Osteocyte (in vitro differentiated cells): ENCODE measurements at regions not wholly inside any gene's neighbourhood (a gene's known extent, or its start where the extent isn't known, plus 50 kb on each side); places are given as distances from the start of the nearest gene placed in this dataset.
"Not testable (repeated sequence)": the region's sequence is repeated elsewhere in the genome, so short reads cannot be mapped to it uniquely, and the experiment has no call there.

ENCODE experiments used
- DNase-seq: peaks from one replicate; pipeline ENCODE4 v3.0.0; 2021; ENCODE audit warnings: mixed read lengths; ENCODE audit not compliant: unreplicated experiment; ENCODE audit errors: extremely low spot score
- H3K27ac Mint-ChIP-seq: one replicate; pipeline ENCODE4 v1.8.0; 2021; ENCODE audit warnings: mild to moderate bottlenecking, mixed read lengths; ENCODE audit not compliant: unreplicated experiment
- H3K27me3 Mint-ChIP-seq: one replicate; pipeline ENCODE4 v1.8.0; 2021; ENCODE audit warnings: mixed read lengths; ENCODE audit not compliant: unreplicated experiment
- H3K36me3 Mint-ChIP-seq: one replicate; pipeline ENCODE4 v1.8.0; 2021; ENCODE audit warnings: mixed read lengths; ENCODE audit not compliant: unreplicated experiment
- H3K4me1 Mint-ChIP-seq: one replicate; pipeline ENCODE4 v1.8.0; 2021; ENCODE audit warnings: mixed read lengths; ENCODE audit not compliant: unreplicated experiment
- H3K4me3 Mint-ChIP-seq: one replicate; pipeline ENCODE4 v1.8.0; 2021; ENCODE audit warnings: mild to moderate bottlenecking, moderate library complexity, mixed read lengths; ENCODE audit not compliant: unreplicated experiment
- H3K9me3 Mint-ChIP-seq: one replicate; pipeline ENCODE4 v1.8.0; 2021; ENCODE audit warnings: mixed read lengths; ENCODE audit not compliant: unreplicated experiment
- CTCF ChIP-seq: fragments of 200-600 bp; sonication (generic); IDR thresholded peaks from 2 replicates; pipeline ENCODE4 v1.5.0; 2021; ENCODE audit warnings: antibody characterized with exemption, mild to moderate bottlenecking, moderate library complexity

DNA sequence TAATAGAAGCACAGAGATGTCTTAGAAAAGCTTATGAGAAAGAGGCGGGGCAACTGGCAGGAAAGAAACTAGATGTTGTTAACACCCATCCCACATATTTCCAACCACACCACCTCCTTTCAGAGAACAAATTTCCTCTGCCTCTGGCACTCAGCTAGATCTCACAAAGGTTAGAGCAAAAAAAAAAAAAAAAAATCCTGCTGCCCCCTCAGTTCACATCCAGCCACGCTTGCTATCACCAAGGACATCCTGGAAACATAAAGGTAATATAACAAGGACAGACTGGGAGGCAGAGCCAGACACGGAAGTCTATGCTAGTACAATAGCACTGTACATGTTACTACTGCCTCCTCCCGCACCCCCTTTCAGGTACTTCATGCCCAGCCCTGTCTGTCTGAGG lies 238.0 kb upstream of the PTGER4 start:
- H3K4me3 Mint-ChIP-seq, result no peak overlapping the region
- TF ChIP-seq CTCF, result no peak
- H3K36me3 Mint-ChIP-seq, result peaks cover 4% of the 10 kb centered on the region
- H3K27me3 Mint-ChIP-seq, result no peaks in the 10 kb centered on the region
- DNase-seq, result no peak
- peaks cover 13% of the 10 kb centered on the region for H3K9me3 Mint-ChIP-seq
- no peak overlapping the region for H3K27ac Mint-ChIP-seq
- H3K4me1 Mint-ChIP-seq, result peaks cover 18% of the 10 kb centered on the region

GRCh38 chr5:40440746-40441145 lies 239.0 kb upstream of the PTGER4 start:
- Mint-ChIP-seq H3K9me3 (peaks cover 13% of the 10 kb centered on the region), H3K4me3 (no peak overlapping the region), H3K4me1 (peaks cover 16% of the 10 kb centered on the region), H3K36me3 (peaks cover 4% of the 10 kb centered on the region), H3K27ac (no peak overlapping the region), H3K27me3 (no peaks in the 10 kb centered on the region)
- no peak for DNase-seq
- TF ChIP-seq CTCF, result no peak

DNA sequence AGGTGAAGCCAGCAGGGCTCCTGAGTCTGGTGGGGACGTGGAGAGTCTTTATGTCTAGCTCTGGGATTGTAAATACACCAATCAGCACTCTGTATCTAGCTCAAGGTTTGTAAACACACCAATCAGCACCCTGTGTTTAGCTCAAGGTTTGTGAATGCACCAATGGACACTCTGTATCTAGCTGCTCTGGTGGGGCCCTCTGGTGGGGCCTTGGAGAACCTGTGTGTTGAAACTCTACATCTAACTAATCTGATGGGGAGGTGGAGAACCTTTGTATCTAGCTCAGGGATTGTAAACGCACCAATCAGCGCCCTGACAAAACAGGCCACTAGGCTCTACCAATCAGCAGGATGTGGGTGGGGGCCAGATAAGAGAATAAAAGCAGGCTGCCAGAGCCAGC lies 240.6 kb upstream of the PTGER4 start:
- not testable (repeated sequence) for DNase-seq, H3K4me3 Mint-ChIP-seq, H3K27me3 Mint-ChIP-seq, H3K9me3 Mint-ChIP-seq, H3K27ac Mint-ChIP-seq, H3K36me3 Mint-ChIP-seq
- H3K4me1 Mint-ChIP-seq, result peaks cover 16% of the 10 kb centered on the region

DNA sequence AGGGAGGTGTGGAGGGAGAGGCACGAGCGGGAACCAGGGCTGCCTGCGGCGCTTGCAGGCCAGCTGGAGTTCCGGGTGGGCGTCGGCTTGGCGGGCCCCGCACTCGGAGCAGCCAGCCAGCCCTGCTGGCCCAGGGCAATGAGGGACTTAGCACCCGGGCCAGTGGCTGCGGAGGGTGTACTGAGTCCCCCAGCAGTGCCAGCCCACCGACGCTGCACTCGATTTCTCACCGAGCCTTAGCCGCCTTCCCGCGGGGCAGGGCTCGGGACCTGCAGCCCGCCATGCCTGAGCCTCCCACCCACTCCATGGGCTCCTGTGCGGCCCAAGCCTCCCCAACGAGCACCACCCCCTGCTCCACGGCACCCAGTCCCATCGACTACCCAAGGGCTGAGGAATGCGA lies 241.1 kb upstream of the PTGER4 start:
- not testable (repeated sequence) for H3K27me3 Mint-ChIP-seq

GRCh38 chr5:40437452-40437861 lies 242.3 kb upstream of the PTGER4 start:
- Mint-ChIP-seq H3K9me3 (no peaks in the 10 kb centered on the region), H3K4me1 (peaks cover 13% of the 10 kb centered on the region), H3K4me3 (no peak overlapping the region), H3K27ac (no peak overlapping the region), H3K36me3 (no peaks in the 10 kb centered on the region), H3K27me3 (no peaks in the 10 kb centered on the region)
- TF ChIP-seq CTCF, result no peak
- DNase-seq, result no peak

More for the DNA sequence above, 241.1 kb upstream of the PTGER4 start:
- DNase-seq, H3K9me3 Mint-ChIP-seq, H3K36me3 Mint-ChIP-seq, H3K4me3 Mint-ChIP-seq, H3K27ac Mint-ChIP-seq: not testable (repeated sequence)
- peaks cover 16% of the 10 kb centered on the region for H3K4me1 Mint-ChIP-seq

GRCh38 chr5:40436535-40437237 lies 243.0 kb upstream of the PTGER4 start:
- Mint-ChIP-seq H3K4me1 (peaks cover 8% of the 10 kb centered on the region), H3K4me3 (no peak overlapping the region), H3K9me3 (no peaks in the 10 kb centered on the region), H3K27me3 (no peaks in the 10 kb centered on the region), H3K36me3 (no peaks in the 10 kb centered on the region), H3K27ac (no peak overlapping the region)
- no peak for DNase-seq
- TF ChIP-seq CTCF, result no peak

- H3K27me3 Mint-ChIP-seq, H3K27ac Mint-ChIP-seq, DNase-seq, H3K4me3 Mint-ChIP-seq, H3K36me3 Mint-ChIP-seq, H3K9me3 Mint-ChIP-seq, H3K4me1 Mint-ChIP-seq: not testable (repeated sequence)
These were observed 244.0 kb upstream of the PTGER4 start for GRCh38 chr5:40435706-40436105.
